LNCAP (cell line): ENCODE measurements at regions not wholly inside any gene's neighbourhood (a gene's known extent, or its start where the extent isn't known, plus 50 kb on each side); places are given as distances from the start of the nearest gene placed in this dataset.

Experiments
- TF ChIP-seq, protein P1 (sequence below): fragments of 450-650 bp; IDR thresholded peaks from 2 replicates; pipeline ENCODE4 v1.5.1; 2017; ENCODE audit warnings: mild to moderate bottlenecking

DNA sequence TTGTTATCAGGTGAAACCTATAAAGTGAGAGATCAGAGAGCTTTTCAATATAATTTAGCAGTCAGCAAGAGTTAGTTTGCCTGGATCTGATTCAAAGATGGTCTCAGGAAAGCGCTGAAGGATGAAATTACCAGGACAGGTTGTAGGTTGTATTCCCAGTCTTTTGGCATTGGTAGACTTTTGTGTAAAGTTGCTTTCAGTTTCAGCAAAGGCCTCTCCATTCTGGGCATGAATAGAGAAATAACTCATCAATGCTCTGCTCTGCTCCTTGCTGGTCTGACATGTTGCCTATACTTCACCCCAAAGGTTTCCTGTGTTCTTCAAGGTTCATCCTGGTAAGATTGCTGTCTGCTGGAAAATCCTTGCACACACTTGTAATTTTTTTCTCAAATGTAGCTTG lies 714.8 kb downstream of the EPM2A start:
- TF ChIP-seq, protein P1, sequence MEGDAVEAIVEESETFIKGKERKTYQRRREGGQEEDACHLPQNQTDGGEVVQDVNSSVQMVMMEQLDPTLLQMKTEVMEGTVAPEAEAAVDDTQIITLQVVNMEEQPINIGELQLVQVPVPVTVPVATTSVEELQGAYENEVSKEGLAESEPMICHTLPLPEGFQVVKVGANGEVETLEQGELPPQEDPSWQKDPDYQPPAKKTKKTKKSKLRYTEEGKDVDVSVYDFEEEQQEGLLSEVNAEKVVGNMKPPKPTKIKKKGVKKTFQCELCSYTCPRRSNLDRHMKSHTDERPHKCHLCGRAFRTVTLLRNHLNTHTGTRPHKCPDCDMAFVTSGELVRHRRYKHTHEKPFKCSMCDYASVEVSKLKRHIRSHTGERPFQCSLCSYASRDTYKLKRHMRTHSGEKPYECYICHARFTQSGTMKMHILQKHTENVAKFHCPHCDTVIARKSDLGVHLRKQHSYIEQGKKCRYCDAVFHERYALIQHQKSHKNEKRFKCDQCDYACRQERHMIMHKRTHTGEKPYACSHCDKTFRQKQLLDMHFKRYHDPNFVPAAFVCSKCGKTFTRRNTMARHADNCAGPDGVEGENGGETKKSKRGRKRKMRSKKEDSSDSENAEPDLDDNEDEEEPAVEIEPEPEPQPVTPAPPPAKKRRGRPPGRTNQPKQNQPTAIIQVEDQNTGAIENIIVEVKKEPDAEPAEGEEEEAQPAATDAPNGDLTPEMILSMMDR, result no peak

DNA sequence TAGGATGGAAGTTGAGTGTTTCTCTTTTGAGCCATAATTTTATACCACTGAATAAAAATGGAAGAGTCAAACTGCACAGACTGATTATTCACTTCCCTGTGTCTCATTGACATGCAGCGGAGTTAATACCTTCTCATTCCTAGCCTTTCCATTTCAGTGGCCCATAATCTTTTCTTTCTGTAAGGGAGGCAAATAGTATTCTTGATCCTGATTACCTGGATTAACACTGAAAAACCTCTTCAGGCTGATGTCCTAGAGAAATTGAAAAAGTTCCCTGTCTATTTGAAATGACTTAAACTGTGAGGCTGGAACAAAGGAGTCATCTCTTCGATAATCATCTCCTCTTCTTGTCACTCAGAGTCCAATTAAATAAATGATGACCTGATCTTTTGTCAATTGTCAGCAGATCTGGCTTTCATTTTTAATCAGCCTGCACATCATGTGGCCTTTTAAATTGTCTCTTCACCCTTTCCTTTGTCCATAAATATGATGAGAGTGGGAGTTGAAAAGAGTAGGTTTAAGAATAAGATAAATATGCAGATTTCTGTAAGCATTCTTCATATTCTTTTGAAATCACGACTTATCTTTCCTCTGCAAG lies 713.0 kb downstream of the EPM2A start:
- TF ChIP-seq, protein P1, result no peak

DNA sequence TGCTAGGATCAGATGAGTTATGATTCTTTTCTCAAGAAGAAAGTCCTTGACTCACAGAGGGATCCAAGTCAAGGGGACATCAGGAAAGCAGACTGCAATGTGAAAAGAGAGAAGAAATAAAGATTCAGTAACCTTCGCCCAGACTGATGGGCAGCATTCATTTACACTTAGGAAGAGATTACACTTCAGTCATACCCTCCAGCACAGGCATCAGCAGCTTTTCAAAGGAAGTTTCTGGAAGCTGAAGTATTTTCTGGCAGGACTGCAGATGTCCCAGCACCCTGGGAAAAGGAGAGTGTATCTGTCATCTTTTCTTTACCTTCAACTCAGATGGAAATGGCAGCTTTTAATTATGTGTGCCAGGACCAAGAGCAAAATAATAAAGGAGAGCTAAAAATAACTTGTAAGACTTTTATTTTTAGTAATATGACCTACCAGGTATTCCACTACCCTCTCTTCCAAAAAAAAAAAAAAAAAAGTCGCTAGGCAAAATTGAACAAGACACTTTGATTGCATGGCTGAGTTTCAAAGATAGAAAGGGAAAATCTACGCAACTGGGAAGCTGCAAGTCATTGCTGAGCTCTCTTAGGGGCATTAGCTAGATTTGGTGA lies 712.1 kb downstream of the EPM2A start:
- TF ChIP-seq, protein P1, result no peak

DNA sequence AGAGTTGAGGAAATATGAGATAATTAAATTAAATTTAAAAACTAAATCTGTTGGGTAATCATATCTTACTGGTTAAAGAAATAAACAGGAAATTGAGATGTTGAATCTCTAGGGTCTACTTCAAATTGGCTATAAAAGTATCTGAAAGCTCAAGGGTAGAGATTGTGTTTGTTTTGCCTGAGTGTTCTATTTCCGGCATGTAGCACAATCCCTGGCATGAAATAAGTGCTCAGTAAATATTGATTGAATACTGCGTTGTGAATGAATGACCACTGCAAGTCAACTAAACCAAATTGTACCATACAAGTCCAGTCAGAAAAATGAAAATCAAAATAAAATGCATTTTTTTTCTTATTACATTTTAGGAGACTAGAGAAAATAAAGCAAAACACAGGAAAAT lies 709.8 kb downstream of the EPM2A start:
- TF ChIP-seq, protein P1, result no peak

DNA sequence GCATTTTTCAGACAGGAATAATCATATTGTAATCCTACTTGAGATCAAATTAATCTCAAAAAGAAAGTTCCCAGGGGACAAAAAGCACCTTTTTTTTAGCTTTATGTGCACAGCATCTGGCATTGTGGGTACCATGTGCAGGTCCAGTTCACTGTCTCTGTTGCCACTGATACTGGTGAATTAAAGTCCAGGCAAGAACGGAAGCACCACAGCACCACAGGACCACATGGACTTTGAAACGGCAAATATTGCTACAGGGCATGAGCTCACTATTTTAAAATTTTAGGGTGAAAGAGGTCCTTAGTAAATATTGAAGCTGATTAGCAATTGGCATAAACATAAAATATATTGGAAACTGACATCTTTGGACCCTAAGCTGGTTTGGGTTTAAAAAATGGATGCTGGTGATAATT lies 709.0 kb downstream of the EPM2A start:
- TF ChIP-seq, protein P1, result no peak

DNA sequence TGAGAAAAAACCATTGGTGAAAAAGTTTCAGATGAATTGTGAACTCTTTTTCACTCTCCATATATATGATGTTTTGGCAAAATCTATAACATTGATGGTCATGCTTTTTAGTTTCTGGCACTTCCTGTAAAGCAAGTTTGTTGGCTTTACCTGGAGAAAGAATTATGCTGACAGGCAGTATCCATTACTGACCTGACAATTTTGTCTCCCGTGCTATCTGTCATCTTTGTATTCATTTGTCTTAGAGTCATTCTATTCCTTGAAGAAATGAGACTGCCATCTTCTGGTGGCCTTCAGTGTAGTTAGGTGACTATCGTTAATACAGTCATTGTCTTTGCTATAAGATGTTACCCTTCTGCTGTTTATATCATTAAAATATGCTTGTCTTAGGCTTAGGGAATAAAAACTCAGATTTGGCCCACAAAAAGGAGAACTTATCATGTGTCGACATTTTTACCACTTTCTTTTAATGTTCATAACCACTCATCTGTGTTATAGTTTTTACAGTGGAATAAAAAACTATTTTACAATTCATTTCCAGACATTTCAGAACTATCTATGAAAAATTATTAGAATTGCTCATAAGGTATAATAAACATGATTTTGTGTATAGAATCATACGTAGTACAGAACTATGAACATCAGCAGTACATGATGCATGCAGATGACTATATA lies 707.0 kb downstream of the EPM2A start:
- TF ChIP-seq, protein P1, result peak; percentile 83

DNA sequence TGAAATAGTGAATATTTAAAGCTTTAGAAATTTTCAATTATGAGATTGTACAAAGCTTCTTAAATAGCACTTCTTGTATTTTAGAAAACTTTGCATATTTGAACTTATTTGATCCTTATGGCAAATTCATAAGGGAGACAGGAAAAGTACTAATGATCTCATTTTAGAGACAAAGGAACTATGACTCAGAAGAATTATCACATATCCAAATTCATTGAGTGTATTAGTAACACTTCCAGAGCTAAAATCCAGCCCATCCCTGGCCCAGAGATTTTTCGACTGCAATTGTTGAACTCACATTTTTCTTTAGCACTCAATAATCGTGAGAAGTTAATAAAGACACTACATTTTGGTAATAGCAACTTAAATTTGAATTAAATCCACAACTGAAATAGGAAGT lies 704.3 kb downstream of the EPM2A start:
- TF ChIP-seq, protein P1, result no peak
